OCI-LY3 (cell line): ENCODE measurements at regions not wholly inside any gene's neighbourhood (a gene's known extent, or its start where the extent isn't known, plus 50 kb on each side); places are given as distances from the start of the nearest gene placed in this dataset.

Experiments used
- H2AFZ ChIP-seq: fragments of 200-600, 300-600 bp; shearing (Covaris generic); 2 replicates; pipeline ENCODE4 v1.6.0; 2014; ENCODE audit warnings: antibody characterized with exemption, low read depth, low read length
- H3K27ac ChIP-seq: fragments of 200-600, 300-600 bp; sonication (generic); 2 replicates; pipeline ENCODE4 v1.5.1; 2014; ENCODE audit warnings: mild to moderate bottlenecking, low read length, moderate library complexity, mixed read lengths
- H3K27me3 ChIP-seq: fragments of 200-600, 300-600 bp; sonication (generic); 2 replicates; pipeline ENCODE4 v1.6.1; 2014; ENCODE audit warnings: low read depth, low read length, mixed read lengths
- H3K36me3 ChIP-seq: fragments of 200-600, 300-600 bp; sonication (generic); replicated peaks from 2 replicates; pipeline ENCODE3; 2014; ENCODE audit warnings: low read depth, low read length, mixed read lengths
- H3K4me1 ChIP-seq: fragments of 300-600, 200-600 bp; sonication (generic); 2 replicates; pipeline ENCODE4 v1.6.1; 2014; ENCODE audit warnings: low read length, mixed read lengths
- H3K4me2 ChIP-seq: fragments of 200-600, 300-600 bp; sonication (generic); 2 replicates; pipeline ENCODE4 v1.6.1; 2014; ENCODE audit warnings: low read length, mixed read lengths
- H3K4me3 ChIP-seq: fragments of 300-600, 200-600 bp; sonication (generic); 2 replicates; pipeline ENCODE4 v1.5.1; 2014; ENCODE audit warnings: antibody characterized with exemption, mild to moderate bottlenecking, low read length, moderate library complexity
- H3K79me2 ChIP-seq: fragments of 300-600, 200-600 bp; shearing (Covaris generic); 2 replicates; pipeline ENCODE4 v1.6.1; 2014; ENCODE audit warnings: mild to moderate bottlenecking, low read length, mixed read lengths
- H3K9ac ChIP-seq: fragments of 300-600, 200-600 bp; shearing (Covaris generic); 2 replicates; pipeline ENCODE4 v1.6.0; 2014; ENCODE audit warnings: mild to moderate bottlenecking, low read length, moderate library complexity
- H3K9me3 ChIP-seq: fragments of 200-600, 300-600 bp; shearing (Covaris generic); 2 replicates; pipeline ENCODE4 v1.6.1; 2014; ENCODE audit warnings: low read length, mixed read lengths; ENCODE audit not compliant: insufficient read depth
- H4K20me1 ChIP-seq: fragments of 200-600, 300-600 bp; sonication (generic); 2 replicates; pipeline ENCODE4 v1.6.1; 2016; ENCODE audit warnings: low read length, mixed read lengths; ENCODE audit not compliant: insufficient read depth
- EZH2phosphoT487 ChIP-seq: fragments of 200-600 bp; shearing (Covaris generic); IDR thresholded peaks from 2 replicates; pipeline ENCODE4 v1.6.1; 2018; ENCODE audit warnings: antibody characterized with exemption, mixed run types, low read depth
- TF ChIP-seq, protein P1 (sequence below): fragments of 200-600, 300-600 bp; sonication (generic); IDR thresholded peaks from 2 replicates; pipeline ENCODE4 v1.5.1; 2014; ENCODE audit warnings: antibody characterized with exemption, low read length, low read depth

- H3K79me2 ChIP-seq = no peaks in the 10 kb centered on the region
- H3K4me3 ChIP-seq = no peak overlapping the region
- TF ChIP-seq, protein P1, sequence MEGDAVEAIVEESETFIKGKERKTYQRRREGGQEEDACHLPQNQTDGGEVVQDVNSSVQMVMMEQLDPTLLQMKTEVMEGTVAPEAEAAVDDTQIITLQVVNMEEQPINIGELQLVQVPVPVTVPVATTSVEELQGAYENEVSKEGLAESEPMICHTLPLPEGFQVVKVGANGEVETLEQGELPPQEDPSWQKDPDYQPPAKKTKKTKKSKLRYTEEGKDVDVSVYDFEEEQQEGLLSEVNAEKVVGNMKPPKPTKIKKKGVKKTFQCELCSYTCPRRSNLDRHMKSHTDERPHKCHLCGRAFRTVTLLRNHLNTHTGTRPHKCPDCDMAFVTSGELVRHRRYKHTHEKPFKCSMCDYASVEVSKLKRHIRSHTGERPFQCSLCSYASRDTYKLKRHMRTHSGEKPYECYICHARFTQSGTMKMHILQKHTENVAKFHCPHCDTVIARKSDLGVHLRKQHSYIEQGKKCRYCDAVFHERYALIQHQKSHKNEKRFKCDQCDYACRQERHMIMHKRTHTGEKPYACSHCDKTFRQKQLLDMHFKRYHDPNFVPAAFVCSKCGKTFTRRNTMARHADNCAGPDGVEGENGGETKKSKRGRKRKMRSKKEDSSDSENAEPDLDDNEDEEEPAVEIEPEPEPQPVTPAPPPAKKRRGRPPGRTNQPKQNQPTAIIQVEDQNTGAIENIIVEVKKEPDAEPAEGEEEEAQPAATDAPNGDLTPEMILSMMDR = no peak
- TF ChIP-seq EZH2phosphoT487 = no peak
- no peaks in the 10 kb centered on the region for H3K9me3 ChIP-seq
- H3K9ac ChIP-seq = no peak overlapping the region
- H3K36me3 ChIP-seq = no peaks in the 10 kb centered on the region
- H4K20me1 ChIP-seq = no peaks in the 10 kb centered on the region
- H3K27me3 ChIP-seq = peaks cover 4% of the 10 kb centered on the region; the same call in 1 of the 2 replicates
- H3K27ac ChIP-seq = no peak overlapping the region
- peaks cover 9% of the 10 kb centered on the region for H3K4me1 ChIP-seq
- no peak overlapping the region for H2AFZ ChIP-seq
- H3K4me2 ChIP-seq = no peak overlapping the region
Measured at GRCh38 chr10:78896159-78896928, 172.4 kb upstream of the ZMIZ1 start.

DNA sequence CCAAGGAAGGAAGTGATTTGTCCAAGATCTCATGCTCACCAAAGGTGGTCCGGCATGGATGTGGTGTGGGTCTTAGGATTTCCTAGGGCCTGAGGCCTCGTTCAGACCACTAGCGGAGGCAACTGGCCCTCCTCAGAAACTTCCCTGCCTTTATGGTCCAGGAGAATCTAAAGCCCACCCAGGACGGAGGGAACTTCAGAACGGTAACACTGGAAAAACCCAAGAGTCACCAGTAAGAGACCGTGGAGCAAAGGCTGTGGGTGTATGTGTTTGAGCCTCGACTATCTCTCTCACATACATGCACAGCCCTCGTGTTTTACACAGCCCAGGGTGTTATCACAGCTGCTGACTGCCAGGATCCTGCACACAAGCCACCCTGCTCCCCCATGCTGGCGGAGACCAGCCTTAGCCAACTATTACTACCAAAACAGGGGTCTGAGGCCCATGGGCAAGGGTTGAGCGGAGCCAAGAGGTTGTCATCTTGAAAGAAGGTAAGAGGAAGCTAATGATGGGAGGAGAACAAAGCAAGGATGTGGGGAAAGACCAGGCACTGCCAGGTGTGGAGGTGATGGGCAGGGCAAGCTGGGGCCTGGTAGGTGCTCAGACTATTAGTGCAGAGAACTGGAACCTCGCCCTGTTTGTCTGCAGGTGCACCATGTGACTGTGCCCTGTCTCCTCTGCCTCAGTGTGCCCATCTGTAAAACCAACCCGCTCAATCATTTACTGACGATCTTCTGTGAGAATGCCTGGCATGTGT, 170.2 kb upstream of the ZMIZ1 start:
- Histone ChIP-seq H3K36me3 (no peaks in the 10 kb centered on the region), H3K27me3 (peaks cover under 1% of the 10 kb centered on the region; the same call in 1 of the 2 replicates), H3K4me1 (peaks cover 9% of the 10 kb centered on the region), H2AFZ (no peak overlapping the region), H3K4me3 (no peak overlapping the region), H3K9ac (no peak overlapping the region), H3K79me2 (no peaks in the 10 kb centered on the region), H3K27ac (no peak overlapping the region), H3K9me3 (no peaks in the 10 kb centered on the region), H3K4me2 (no peak overlapping the region), H4K20me1 (no peaks in the 10 kb centered on the region)
- TF ChIP-seq, protein P1 = no peak
- no peak for TF ChIP-seq EZH2phosphoT487

DNA sequence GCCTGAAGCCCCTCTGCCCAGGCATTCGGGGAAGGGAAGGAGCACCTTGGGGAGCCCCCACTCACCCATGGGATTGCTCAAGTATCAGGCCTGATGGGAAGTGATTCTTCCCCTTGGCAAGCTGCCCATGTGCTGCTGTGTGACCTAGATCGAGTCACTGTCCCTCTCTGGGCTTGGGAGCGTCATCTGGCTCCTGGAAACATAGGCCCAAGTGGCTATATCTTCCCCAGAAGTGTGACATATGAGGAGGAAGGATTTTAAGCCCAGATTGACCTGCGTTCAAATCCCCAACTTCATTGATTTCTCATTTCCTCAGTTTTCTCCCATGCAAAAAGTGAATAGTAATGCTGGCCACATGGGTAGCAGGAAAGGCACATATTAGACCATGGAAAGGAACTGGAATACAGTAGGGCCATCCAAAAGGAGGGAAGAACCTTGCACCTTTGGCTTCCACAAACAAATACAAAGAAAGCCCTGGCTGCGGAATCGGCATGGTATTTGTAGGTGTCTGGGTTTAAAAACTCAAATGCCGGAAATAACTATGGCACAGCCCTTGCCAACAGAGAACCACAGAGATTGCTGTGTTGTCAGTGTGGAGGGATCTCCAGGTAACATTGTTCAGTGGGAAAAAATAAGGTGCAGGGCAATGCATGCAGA, 169.5 kb upstream of the ZMIZ1 start:
- Histone ChIP-seq H3K4me3 (no peak overlapping the region), H2AFZ (no peak overlapping the region), H3K27ac (no peak overlapping the region), H3K79me2 (no peaks in the 10 kb centered on the region), H3K36me3 (no peaks in the 10 kb centered on the region), H3K9ac (no peak overlapping the region), H3K4me1 (peaks cover 9% of the 10 kb centered on the region), H3K27me3 (no peaks in the 10 kb centered on the region), H4K20me1 (no peaks in the 10 kb centered on the region), H3K9me3 (no peaks in the 10 kb centered on the region), H3K4me2 (no peak overlapping the region)
- TF ChIP-seq EZH2phosphoT487 = no peak
- TF ChIP-seq, protein P1 = no peak
